ENCODE measurements at regions not wholly inside any gene's neighbourhood (a gene's known extent, or its start where the extent isn't known, plus 50 kb on each side); places are given as distances from the start of the nearest gene placed in this dataset.
"Not testable (repeated sequence)": the region's sequence is repeated elsewhere in the genome, so short reads cannot be mapped to it uniquely, and the experiment has no call there.

DNA sequence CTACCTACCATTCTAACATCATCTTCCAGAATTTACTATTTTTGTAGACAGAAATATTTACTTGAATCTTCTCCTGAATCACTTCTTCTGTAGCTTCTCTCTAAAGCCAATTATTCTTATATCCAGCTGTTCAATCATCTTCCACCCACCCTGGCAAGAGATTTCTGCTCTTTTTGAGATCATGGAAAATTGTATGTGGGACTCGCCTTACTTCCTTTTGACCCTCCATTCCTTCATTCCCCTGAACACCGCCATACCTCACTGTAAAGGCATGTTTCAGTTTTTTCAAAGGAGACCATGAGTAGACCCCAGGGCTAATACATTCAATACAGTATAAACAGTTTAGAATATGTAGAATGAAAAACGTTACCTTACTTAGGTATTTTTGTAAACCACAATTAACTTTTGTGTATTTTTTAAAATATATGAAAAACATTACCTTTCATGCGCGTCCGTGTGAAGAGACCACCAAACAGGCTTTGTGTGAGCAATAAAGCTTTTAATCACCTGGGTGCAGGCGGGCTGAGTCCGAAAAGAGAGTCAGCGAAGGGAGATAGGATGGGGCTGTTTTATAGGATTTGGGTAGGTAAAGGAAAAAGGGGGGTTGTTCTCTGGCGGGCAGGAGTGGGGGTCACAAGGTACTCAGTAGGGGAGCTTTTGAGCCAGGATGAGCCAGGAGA is 800.7 kb upstream of the CDH10 start:
- not testable (repeated sequence) for FAIRE-seq

More for the DNA sequence above, 800.7 kb upstream of the CDH10 start:
- H2BK5ac ChIP-seq (ENCODE audit: low read depth, low read length): peak overlapping the region; percentile 76; the same call in 1 of the 2 replicates
- H3K4me2 ChIP-seq (ENCODE audit: insufficient read depth in 1 of 2, low read depth in 2 of 2, low read length in 2 of 2): peak overlapping the region; percentile 61 to 93
- H2AK5ac ChIP-seq (ENCODE audit: low read depth, low read length); H3K9me3 ChIP-seq (ENCODE audit: insufficient read depth in 2 of 2, low read depth in 1 of 2, low read length in 1 of 2); H2BK20ac ChIP-seq (ENCODE audit: low read length); H2BK15ac ChIP-seq (ENCODE audit: low read length); H3K79me1 ChIP-seq (ENCODE audit: low read depth, low read length); H3K23me2 ChIP-seq (ENCODE audit: low read depth, low read length); H4K8ac ChIP-seq (ENCODE audit: extremely low read depth, insufficient read depth, low read length); H2AFZ ChIP-seq (ENCODE audit: low read length); H3K27me3 ChIP-seq (replicated peaks in 1 of 4; ENCODE audit: control insufficient read depth in 3 of 4, extremely low read depth in 1 of 4, insufficient read depth in 3 of 4, low read length in 3 of 4); H4K20me1 ChIP-seq (replicated peaks in 1 of 2; ENCODE audit: control insufficient read depth in 1 of 2, insufficient read depth in 2 of 2, low read length in 2 of 2); H2BK12ac ChIP-seq (ENCODE audit: low read depth, low read length); H3K23ac ChIP-seq (ENCODE audit: insufficient read length); CTCF ChIA-PET (ENCODE audit: partially characterized antibody): not testable (repeated sequence)
- H3K14ac ChIP-seq (ENCODE audit: insufficient read length): peak overlapping the region; percentile 1
- peaks cover 0 to 27% (median 12%) of the 10 kb centered on the region in 4 experiments; a peak in 3 of 7 replicates for H3K4me1 ChIP-seq (replicated peaks in 1 of 4; ENCODE audit: control insufficient read depth in 3 of 4, insufficient read depth in 4 of 4, low read length in 3 of 4)
- peak overlapping the region; percentile 81 to 96 (median 92) for H3K9ac ChIP-seq (replicated peaks in 1 of 4; ENCODE audit: extremely low read depth in 1 of 4, low read depth in 3 of 4, low read length in 3 of 4)
- H4K5ac ChIP-seq (ENCODE audit: insufficient read length, low read depth, low read length): peak overlapping the region; percentile 94
- 2% methylated on average over 10 of the region's 10 CpGs; no CpG with 5 or more reads in 1 of the 2 experiments for WGBS, 2 experiments (ENCODE audit: extremely low coverage in 1 of 2, insufficient coverage in 1 of 2, insufficient read length in 1 of 2, insufficient replicate concordance in 2 of 2, low coverage in 1 of 2, low lambda C conversion rate in 2 of 2, missing lambda C conversion rate in 1 of 2)
- peak in 1 of 2 experiments; percentile 67 for DNase-seq (ENCODE audit: low read depth in 1 of 2, low spot score in 2 of 2)
- H3K79me2 ChIP-seq (ENCODE audit: control insufficient read depth in 1 of 2, insufficient read depth in 2 of 2, low read length in 2 of 2): peaks cover 20 to 68% of the 10 kb centered on the region in 2 experiments
- peak overlapping the region; percentile 88 for H3K27ac ChIP-seq (ENCODE audit: low read depth, low read length)
- H2BK120ac ChIP-seq (replicated peaks; ENCODE audit: low read depth, low read length): peak overlapping the region; percentile 91
- peaks cover 0 to 41% (median 5%) of the 10 kb centered on the region in 4 experiments; a peak in 4 of 8 replicates for H3K36me3 ChIP-seq (ENCODE audit: control insufficient read depth in 2 of 4, insufficient read depth in 4 of 4, low read length in 3 of 4)
- peak overlapping the region; percentile 84 for H3K18ac ChIP-seq (ENCODE audit: extremely low read depth, low read length)
- peak overlapping the region; percentile 69 to 83 (median 77) for H3K4me3 ChIP-seq (ENCODE audit: extremely low read depth in 1 of 4, insufficient read depth in 2 of 4, low read depth in 3 of 4, low read length in 4 of 4)
- peak overlapping the region; percentile 93 for H4K91ac ChIP-seq (replicated peaks; ENCODE audit: insufficient read length, low read length)
- H3K4ac ChIP-seq (replicated peaks; ENCODE audit: insufficient read length, low read depth, low read length): peak overlapping the region; percentile 99
- POLR2A ChIA-PET (ENCODE audit: partially characterized antibody): interaction anchor here (0.8 to 6.8 kb wide), 21 partner anchors 8 to 292 kb away, joined by 3 to 79 read pairs (median 4); no protein-coding TSS in a partner anchor
- TF ChIP-seq POLR2A (IDR thresholded peaks at IDR 0.05; ENCODE audit: control extremely low read depth in 1 of 2, low read depth in 2 of 2, low read length in 2 of 2) (peak in 1 of 2 experiments; percentile 62; a peak in 2 of 3 replicates), POLR2AphosphoS5 (IDR thresholded peaks at IDR 0.05; ENCODE audit: low read depth, low read length) (peak; percentile 81), GTF2F1 (IDR thresholded peaks at IDR 0.05; ENCODE audit: borderline replicate concordance, low read depth, low read length) (peak; percentile 75), TBP (IDR thresholded peaks at IDR 0.05; ENCODE audit: low read depth, low read length) (peak; percentile 79), NRF1 (IDR thresholded peaks at IDR 0.05; ENCODE audit: low read depth, low read length) (0 out of 2 replicates have a peak, but pooled peaks have one; percentile 13), TAF1 (IDR thresholded peaks at IDR 0.05; ENCODE audit: low read depth, low read length) (peak; percentile 83), TAF7 (optimal IDR thresholded peaks at IDR 0.05; ENCODE audit: borderline replicate concordance, low read depth, low read length) (peak; percentile 62)
- peak overlapping the region; percentile 96 for H3K56ac ChIP-seq (replicated peaks; ENCODE audit: insufficient read length, low read depth, low read length)

All from H1 (cell line).